ENCODE measurements at regions not wholly inside any gene's neighbourhood (a gene's known extent, or its start where the extent isn't known, plus 50 kb on each side); places are given as distances from the start of the nearest gene placed in this dataset.

DNA sequence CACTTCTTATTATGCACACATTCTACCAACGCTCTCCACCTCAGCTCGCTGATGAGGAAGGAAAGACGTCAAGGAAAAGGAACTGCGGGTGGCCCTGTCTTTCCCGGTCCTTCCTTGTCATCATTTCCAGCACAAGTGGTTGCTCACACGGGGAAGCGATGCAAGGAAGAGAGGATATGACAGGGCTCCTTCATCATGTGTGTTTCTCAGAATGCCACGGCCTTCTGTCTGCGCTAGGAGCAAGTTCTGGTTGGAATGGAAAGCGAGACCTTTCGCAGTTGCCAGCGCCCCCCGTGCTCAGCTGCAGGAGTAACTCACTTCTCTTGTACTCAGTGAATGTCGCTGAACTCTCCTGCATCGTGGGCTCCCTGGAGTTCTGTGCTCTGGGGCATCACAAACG is 191.8 kb upstream of the GLI2 start (continued):
- TF ChIP-seq, protein P1, sequence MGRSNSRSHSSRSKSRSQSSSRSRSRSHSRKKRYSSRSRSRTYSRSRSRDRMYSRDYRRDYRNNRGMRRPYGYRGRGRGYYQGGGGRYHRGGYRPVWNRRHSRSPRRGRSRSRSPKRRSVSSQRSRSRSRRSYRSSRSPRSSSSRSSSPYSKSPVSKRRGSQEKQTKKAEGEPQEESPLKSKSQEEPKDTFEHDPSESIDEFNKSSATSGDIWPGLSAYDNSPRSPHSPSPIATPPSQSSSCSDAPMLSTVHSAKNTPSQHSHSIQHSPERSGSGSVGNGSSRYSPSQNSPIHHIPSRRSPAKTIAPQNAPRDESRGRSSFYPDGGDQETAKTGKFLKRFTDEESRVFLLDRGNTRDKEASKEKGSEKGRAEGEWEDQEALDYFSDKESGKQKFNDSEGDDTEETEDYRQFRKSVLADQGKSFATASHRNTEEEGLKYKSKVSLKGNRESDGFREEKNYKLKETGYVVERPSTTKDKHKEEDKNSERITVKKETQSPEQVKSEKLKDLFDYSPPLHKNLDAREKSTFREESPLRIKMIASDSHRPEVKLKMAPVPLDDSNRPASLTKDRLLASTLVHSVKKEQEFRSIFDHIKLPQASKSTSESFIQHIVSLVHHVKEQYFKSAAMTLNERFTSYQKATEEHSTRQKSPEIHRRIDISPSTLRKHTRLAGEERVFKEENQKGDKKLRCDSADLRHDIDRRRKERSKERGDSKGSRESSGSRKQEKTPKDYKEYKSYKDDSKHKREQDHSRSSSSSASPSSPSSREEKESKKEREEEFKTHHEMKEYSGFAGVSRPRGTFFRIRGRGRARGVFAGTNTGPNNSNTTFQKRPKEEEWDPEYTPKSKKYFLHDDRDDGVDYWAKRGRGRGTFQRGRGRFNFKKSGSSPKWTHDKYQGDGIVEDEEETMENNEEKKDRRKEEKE (IDR thresholded peaks at IDR 0.05): no peak
- TF ChIP-seq ZNF384 (IDR thresholded peaks at IDR 0.05; ENCODE audit: borderline replicate concordance, low read depth, low read length) (no peak), RBBP5 (conservative IDR thresholded peaks at IDR 0.05) (no peak)

DNA sequence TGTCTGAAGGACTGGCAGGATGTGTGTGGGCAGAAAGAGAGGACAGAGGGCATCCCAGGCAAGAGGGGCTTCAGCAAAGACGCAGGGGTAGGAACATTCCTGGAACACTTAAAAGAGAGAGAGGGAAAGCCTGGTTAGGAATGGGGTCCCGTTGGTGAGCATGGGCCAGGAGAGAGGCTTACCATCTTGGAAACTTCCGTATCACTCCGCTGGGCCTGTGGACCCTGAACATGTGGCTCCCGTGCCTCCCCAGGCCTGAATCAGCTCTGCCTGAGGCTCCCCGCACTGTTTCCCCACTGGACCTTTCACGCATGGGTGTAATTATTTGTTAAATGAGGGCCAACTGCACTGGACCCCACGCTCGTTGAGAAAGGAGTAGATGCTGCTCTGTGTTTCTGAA is 191.1 kb upstream of the GLI2 start:
- intact Hi-C loops (cut with micrococcal nuclease; ENCODE audit: unreplicated experiment) (no loop called here), in situ Hi-C loops (cut with MboI) (no loop called here)
- H3K4me1 ChIP-seq (ENCODE audit: control insufficient read depth, insufficient read depth, low read length): no peaks in the 10 kb centered on the region
- TF ChIP-seq SREBF1 (IDR thresholded peaks at IDR 0.05; ENCODE audit: low read length) (no peak), POLR2AphosphoS5 (IDR thresholded peaks at IDR 0.05; ENCODE audit: low read length) (no peak), BRCA1 (IDR thresholded peaks at IDR 0.05; ENCODE audit: low read depth, low read length) (no peak), CBX3 (IDR thresholded peaks at IDR 0.05; ENCODE audit: borderline replicate concordance, low read depth) (no peak), REST (IDR thresholded peaks at IDR 0.05; ENCODE audit: low read depth, low read length) (no peak)
- TF ChIP-seq, protein P2, sequence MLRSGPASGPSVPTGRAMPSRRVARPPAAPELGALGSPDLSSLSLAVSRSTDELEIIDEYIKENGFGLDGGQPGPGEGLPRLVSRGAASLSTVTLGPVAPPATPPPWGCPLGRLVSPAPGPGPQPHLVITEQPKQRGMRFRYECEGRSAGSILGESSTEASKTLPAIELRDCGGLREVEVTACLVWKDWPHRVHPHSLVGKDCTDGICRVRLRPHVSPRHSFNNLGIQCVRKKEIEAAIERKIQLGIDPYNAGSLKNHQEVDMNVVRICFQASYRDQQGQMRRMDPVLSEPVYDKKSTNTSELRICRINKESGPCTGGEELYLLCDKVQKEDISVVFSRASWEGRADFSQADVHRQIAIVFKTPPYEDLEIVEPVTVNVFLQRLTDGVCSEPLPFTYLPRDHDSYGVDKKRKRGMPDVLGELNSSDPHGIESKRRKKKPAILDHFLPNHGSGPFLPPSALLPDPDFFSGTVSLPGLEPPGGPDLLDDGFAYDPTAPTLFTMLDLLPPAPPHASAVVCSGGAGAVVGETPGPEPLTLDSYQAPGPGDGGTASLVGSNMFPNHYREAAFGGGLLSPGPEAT (IDR thresholded peaks at IDR 0.05; ENCODE audit: low read depth): no peak
- TF ChIP-seq, protein P3, sequence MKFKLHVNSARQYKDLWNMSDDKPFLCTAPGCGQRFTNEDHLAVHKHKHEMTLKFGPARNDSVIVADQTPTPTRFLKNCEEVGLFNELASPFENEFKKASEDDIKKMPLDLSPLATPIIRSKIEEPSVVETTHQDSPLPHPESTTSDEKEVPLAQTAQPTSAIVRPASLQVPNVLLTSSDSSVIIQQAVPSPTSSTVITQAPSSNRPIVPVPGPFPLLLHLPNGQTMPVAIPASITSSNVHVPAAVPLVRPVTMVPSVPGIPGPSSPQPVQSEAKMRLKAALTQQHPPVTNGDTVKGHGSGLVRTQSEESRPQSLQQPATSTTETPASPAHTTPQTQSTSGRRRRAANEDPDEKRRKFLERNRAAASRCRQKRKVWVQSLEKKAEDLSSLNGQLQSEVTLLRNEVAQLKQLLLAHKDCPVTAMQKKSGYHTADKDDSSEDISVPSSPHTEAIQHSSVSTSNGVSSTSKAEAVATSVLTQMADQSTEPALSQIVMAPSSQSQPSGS (IDR thresholded peaks at IDR 0.05; ENCODE audit: low read length): no peak
- H3K27ac ChIP-seq (ENCODE audit: control insufficient read depth, insufficient read depth): no peak overlapping the region
- no peaks in the 10 kb centered on the region for H3K9me3 ChIP-seq (replicated peaks; ENCODE audit: control insufficient read depth, insufficient read depth, low read length)
- no peak overlapping the region for H3K9ac ChIP-seq (ENCODE audit: control insufficient read depth, insufficient read depth, low read length)
- DNase-seq (ENCODE audit: low read depth, low spot score): no peak
- RAD21 ChIA-PET (ENCODE audit: unreplicated experiment): no interaction called here
- H4K20me1 ChIP-seq (ENCODE audit: control insufficient read depth, insufficient read depth): no peaks in the 10 kb centered on the region
- 11% methylated on average over 8 of the region's 9 CpGs for WGBS (ENCODE audit: insufficient coverage, insufficient replicate concordance, low lambda C conversion rate, missing lambda C conversion rate)
- H3K4me3 ChIP-seq: no peak overlapping the region
- no peak overlapping the region for H2AFZ ChIP-seq (ENCODE audit: control insufficient read depth, low read depth, low read length)
- FAIRE-seq: no peak
- SMC1A ChIA-PET (ENCODE audit: uncharacterized antibody, unreplicated experiment): no interaction called here
- peaks cover 0 to 7% of the 10 kb centered on the region in 2 experiments; a peak in 3 of 4 replicates for H3K27me3 ChIP-seq (replicated peaks in 1 of 2; ENCODE audit: control insufficient read depth in 2 of 2, insufficient read depth in 2 of 2, low read length in 1 of 2)
- no TSS peak for BruUV-seq (replicated peaks)
- CTCF ChIA-PET: no interaction called here
- no peak for ATAC-seq
- no peak overlapping the region for H3K4me2 ChIP-seq (ENCODE audit: control insufficient read depth, insufficient read depth)
- no peaks in the 10 kb centered on the region for H3K36me3 ChIP-seq (ENCODE audit: control insufficient read depth in 2 of 2, insufficient read depth in 2 of 2, low read length in 1 of 2)
- H3K79me2 ChIP-seq (ENCODE audit: control insufficient read depth, insufficient read depth, low read length): no peaks in the 10 kb centered on the region
- POLR2A ChIA-PET: no interaction called here

Measured in GM12878 (cell line).